GM18517 (cell line): ENCODE measurements at regions not wholly inside any gene's neighbourhood (a gene's known extent, or its start where the extent isn't known, plus 50 kb on each side); places are given as distances from the start of the nearest gene placed in this dataset.

Experiments
- ATAC-seq: cut with Tn5 transposase; IDR thresholded peaks from one replicate; pipeline ENCODE4 v1.9.1; 2021; ENCODE audit warnings: mild to moderate bottlenecking, moderate library complexity; ENCODE audit not compliant: unreplicated experiment

DNA sequence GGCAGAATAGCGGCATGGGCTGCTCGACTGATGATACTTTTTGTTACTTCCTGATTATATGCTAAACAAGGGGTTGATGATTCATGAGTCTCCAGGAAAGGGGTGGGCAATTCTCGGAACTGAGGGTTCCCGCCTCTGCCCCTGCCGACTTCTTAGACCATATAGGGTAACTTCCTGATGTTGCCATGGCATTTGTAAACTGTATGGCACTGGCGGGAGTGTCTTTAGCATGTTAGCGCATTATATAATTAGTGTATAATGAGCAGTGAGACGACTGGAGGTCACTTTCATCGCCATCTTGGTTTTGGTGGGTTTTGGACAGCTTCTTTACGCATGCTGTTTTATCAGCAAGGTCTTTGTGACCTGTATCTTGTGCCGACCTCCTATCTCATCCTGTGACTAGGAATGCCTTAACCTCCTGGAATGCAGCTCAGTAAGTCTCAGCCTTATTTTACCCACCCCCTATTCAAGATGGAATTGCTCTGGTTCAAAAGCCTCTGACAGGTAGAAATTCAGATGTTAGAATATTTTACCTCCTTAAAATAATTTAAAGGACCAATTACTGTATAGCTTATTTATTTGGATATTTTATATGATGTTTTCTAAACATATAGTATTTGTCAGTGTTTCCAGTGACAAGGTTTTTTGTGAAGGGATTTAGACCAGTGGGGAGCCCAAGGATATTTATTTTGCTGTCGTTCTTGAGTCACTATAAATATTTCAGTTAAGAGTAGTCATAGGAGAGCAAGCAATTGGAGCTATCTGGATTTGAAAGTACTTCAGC lies 90.1 kb upstream of the PIK3CG start:
- ATAC-seq, result no peak

DNA sequence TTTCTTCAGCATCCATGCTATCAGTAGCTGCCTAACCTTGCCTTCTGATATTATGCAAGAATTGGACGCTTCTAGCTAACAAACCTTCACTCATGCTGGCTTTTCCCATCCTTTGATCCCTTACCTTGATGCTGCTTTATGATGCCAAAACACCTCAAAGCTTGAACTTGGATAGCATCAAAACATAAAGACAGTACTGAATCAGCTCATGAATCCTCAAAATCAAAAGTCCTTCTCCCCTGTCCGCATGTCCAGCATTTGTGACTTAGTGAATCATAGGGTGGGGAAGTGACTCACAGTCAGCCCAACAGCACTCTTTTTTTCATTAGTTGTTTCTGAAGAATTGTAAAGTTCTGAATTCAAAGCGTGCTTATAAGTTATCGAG lies 89.5 kb upstream of the PIK3CG start:
- ATAC-seq, result no peak

DNA sequence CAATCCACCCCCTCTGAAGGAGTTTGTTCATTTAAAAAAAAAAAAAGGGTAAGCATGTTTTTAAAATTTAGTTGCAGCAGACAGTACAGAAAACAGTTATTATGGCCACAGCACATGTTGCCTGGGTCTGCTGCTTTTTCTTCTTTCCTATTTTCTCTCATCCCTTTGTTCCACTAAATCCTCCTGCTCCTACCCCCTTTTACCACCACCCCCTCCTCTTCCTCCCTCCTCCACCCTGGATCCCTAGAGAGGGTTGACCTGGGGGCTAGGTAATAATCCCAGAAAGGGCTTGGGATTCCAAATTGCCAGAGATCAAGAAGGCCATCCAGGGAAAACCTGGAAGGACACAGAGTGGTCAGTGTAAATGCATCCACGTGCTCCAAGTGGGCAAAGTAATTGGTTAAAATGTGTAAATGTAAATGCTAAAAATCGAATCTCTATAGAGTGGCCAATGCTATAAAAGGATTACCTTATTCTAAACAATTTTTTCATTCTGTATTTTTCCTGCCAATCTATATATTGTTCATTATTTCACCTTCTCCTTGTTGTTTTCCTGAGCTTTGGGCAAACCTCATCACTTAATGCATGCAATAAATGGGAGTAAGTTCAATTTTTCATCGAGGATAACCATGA lies 89.0 kb upstream of the PIK3CG start:
- no peak for ATAC-seq

DNA sequence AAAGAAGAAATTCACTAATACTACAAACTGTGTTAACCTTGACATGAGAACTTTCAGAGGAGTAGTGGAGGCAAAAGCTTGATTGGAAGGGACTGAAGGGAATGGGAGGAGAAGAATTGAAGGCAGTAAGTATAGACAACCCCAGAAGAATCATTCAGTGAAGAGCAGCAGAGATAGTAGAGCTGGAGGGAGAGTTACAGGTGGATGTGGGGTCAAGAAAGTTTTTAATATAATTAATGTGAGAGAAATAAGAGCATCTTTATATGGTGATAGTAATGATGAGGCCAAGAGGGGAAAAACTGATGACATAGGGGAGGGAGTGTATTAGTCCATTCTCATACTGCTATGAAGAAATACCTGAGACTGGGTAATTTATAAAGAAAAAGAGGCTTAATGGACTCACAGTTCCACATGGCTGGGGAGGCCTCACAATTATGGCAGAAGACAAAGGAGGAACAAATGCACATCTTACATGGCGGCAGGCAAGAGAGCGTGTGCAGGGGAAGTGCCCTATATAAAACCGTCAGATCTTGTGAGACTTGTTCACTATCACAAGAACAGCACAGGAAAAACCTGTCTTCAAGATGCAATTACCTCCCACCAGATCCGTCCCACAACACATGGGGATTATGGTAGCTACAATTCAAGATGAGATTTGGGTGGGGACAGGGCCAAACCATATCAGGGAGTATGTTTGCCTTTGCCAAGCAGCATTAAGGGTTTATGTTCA lies 88.3 kb upstream of the PIK3CG start:
- no peak for ATAC-seq

DNA sequence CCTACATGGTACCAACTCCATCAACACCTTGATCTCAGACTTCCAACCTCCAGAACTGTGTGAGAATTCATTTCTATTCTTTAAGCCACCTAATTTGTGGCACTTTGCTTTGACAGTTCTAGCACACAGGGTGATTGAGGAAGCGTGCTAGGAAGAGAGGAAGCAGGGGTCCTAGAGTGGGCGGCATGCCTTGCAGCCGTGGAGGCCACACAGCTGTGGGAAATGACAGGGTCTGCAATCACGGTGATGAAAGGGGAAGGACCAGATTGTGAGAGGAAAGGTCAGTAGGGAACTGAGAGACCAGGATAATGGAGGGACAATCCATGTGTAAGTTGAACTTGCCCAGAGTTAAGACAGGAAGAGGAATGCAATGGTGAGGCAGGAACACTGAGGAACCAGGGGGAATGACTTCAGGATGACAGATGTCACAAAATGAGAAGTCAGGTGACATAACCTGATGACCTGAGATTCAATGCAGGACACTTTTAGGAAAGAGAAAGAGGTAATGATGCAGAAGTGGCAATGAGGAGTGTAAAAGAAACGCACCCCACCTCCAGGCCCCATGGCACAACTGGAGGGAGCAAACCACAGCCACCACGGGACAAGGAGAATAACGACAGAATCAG lies 87.3 kb upstream of the PIK3CG start:
- ATAC-seq, result no peak

DNA sequence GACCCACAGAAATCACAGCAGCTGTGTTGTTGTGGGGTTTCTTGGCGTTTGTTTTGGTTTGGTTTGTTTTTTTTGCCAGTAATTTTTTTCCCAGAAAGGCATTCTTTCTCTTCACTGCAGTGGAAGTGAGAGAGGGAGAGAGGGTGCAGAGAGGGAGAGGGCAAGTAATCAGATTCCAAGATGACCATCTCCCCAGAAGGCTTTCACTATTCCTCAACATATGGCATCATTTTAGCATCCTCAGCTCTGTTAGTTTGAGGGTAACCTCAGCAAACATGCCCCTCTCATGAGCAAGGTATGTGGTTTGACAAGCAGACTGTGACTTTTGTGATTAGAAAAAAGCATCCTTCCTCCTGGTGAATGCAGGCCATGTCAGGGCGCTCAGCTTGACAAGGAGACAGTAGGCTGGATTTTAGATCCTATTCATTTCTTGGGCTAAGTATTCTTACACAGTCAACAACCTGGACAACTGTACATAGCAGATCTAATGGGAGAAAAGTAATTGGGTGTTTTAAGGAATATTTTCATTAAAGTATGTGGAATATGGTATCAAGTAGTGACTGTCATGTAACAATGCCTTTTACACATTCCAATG lies 86.3 kb upstream of the PIK3CG start:
- ATAC-seq, result no peak

DNA sequence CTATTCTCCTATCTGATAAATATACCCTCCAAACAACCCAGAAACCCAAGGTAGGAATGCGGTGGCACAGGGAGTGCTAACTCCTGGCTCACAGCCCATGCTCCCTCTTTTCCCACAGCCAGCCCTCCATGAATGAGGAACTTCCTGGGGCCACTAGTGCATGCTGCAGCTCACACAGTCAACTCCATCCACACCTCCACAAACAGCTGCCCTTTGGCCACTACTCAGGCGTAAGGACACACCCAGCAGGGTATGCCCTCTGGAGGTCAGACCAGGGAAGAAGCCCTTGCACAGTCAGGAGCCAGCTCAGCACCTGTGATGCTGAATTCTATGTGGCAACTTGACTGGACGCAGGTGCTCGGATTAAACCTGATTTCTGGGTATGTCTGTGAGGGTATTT lies 85.2 kb upstream of the PIK3CG start:
- no peak for ATAC-seq

DNA sequence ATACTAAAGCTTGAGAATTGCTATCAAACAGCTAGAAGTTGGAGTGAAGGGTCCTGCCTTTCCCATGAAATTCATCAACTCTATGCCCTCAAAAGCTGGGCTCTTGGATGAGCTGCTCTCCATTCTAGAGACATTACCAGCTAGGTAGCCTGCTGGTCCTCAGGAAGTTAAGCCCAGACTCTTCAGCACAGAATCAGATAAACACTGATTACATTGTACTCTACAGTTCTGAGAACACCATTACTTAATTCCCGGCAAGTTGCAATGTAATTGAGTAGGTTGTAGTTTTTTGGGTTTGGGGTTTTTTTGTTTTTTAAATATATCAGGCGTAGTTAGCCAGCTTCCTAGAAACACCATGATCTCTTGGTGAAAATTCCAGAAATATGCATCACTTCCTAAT lies 84.1 kb upstream of the PIK3CG start:
- no peak for ATAC-seq

DNA sequence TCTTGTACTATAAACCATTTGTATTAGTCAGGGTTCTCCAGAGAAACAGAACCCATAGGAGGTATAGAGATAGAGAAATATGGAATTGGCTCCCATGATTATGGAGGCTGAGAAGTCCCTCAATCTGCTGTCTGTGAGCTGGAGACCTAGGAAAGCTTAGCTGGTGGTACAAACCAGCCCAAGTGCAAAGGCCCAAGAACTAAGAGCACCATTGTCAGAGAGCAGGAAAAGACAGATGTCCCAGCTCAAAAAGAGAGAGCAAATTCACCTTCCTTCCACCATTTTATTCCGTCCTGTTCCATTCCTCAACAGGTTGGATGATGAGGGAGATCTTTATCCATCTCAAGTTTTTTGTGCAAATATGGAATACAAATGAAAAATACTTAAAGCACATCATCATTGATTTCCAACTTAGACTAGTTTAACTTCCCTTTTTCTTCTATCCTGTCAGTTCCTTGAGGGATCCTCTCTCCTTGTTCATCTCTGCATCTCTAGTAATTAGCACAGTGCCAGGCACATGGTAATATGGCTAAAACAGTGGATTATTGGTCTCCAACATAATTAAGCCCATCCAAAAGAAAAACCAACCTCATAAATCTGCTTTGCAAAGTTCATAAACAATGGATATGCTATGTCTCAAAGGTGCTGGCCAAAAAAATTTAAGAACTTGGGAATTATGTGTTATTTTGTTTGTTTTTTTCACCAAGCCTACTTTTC lies 83.1 kb upstream of the PIK3CG start:
- ATAC-seq, result no peak

DNA sequence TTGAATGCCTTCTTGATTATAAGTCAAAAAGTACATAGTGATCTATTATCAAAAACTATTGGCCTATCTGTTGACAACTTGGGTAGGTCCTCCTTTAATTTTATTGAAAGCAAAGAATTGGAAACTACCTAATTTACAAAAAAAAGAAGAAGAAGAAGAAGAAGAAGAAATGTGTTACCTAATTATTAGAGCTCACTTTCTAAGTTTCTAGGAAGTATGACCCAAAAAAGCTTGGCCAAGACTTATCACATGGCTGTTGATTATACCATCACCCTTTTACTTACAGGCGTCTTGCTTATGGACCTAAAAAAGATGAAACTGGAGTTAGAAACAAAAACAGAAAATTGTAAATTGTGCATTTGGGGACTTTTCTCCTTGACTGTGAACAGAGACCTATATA lies 81.8 kb upstream of the PIK3CG start:
- ATAC-seq, result no peak

DNA sequence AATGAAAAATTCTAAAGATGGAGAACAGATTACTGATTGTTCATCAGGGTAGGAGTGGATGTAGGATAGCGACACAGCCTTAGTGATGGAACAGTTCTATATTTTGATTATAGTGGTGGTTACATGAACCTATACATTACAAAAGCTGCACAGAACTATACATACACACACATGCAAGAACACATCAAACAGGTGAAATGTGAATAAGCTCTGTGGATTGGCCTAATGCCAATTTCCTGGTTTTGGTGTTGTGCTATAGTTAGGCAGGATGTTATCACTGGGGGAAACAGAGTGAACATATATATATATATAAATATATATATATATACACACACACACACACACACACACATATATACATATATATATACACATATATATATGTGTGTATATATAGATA lies 76.4 kb upstream of the PIK3CG start:
- no peak for ATAC-seq

DNA sequence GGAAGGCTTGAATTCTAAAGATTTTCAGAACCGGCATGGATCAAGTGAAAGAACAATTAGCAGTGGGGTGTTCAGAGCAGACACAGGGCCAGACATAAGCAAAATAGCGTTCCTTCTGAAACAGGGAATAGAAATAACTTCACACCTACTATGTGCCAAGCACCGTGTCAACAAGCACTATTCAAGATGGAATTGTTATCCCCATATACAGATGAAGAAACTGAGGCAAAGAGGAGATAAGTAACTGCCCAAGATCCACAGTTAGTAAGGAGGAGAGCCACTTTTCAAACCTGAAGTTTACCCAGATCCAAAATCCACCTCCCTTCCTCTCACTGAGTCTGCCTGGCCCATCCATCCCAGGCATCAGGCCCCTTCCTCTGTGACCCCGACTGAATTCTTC lies 73.6 kb upstream of the PIK3CG start:
- no peak for ATAC-seq

DNA sequence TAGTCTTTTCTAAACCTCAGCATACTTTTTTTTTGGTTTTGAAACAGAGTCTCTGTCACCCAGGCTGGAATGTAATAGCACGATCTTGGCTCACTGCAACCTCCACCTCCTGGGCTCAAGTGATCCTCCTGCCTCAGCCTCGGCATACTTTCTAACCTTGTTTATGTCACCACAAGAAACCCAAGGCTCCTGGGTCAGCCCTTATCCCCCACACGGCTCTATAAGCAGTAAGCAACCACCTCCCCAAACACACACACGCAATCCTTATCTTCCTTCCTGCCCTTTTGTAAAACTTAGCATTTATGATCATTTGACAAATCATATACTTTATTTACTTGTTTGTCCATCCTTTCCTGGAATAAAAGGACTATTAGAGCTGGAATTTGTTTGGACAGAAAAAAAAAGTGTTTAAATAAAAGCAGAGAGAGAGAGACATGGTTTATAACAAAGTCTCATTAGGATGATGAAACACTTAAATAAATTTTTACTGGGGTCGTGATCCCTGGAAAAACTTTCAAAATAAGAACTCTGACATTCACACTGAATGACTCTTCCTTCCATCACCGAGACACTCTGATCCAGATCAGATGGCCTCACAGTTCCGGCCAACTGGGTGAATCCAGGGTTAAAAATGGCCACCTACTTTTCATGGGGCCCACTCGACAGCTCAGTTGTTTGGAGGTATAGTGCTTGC lies 72.7 kb upstream of the PIK3CG start:
- ATAC-seq, result no peak

DNA sequence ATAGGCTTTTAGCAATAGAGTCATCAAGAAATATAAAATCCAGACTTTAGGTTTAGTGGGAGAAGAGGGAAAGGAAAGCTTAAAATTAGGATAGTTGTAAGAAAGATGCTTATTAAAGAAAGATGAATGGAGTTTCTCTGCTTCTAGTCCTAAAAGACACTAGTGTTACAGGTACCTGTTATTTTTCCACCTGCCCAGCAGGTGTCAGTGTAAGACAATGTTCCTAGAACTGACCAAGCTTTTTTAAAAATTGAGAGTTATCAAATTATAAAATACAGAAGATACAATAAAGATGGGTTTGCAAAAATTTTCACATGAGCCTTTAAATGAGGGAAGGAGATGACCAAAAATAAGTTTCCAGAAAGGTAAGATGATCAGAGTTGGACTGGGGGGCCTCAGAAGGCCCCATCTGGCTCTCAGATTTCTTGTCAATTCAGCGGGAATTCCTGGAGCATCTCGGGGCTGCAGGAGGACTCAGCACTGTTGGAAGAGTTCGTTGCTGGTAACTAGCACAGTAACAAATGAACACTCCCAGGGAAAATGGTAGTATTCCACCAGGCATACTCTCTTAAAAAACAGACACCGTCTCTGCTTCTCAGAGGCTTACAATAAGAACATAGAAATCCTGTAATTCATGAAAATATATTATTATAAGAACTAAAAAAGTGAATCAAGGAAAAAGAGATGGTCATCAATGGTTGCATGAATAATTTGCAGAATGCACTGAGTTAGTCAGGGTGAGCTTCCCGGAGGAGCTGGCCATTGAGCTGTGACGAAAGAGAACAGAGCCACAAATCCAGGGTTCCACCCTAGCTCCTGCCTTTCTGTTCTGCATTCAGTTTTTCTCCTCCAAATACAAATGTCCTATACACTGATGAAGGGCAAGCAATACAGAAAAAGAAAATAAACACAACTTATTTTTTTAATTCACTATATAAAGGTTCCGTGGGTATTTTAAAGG lies 71.8 kb upstream of the PIK3CG start:
- ATAC-seq, result no peak

DNA sequence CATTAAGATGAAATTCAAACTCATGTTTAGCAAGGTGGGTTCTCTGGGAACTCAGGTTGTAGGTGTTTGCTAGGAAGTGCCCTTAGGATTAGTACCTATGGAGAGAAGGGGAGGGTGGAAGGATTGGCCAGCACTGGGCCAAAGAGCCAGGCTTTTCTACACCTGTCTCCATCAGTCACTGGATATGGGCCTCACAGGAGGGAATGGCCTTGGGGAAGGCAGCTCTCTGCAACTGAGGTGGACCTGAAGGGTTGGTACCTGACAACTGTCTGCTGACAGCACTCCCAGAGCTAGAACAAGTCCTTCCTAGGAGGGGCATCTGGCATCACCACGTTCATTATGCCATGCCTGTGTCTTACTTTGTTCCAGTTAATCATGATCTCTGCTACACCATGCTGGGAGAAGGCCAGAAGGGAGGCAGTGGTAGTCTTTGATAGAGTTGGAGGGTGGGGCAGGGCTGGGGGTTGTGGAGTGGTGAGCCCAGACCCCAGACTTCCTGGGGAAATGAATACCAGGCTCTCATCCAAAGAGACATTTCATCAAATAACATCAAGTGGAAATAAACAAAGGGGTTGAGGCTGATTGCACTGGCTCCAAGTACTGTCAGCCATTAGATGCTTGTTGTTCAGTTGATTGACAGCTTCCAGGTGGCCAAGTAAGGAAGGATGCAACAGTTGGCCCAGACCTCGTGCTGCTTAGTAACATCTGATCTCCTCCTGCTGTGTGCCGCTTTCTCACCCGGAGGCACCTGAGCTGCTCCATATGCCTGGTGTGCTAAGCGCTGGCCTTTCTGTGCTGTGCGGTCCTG lies 70.6 kb upstream of the PIK3CG start:
- ATAC-seq, result no peak

DNA sequence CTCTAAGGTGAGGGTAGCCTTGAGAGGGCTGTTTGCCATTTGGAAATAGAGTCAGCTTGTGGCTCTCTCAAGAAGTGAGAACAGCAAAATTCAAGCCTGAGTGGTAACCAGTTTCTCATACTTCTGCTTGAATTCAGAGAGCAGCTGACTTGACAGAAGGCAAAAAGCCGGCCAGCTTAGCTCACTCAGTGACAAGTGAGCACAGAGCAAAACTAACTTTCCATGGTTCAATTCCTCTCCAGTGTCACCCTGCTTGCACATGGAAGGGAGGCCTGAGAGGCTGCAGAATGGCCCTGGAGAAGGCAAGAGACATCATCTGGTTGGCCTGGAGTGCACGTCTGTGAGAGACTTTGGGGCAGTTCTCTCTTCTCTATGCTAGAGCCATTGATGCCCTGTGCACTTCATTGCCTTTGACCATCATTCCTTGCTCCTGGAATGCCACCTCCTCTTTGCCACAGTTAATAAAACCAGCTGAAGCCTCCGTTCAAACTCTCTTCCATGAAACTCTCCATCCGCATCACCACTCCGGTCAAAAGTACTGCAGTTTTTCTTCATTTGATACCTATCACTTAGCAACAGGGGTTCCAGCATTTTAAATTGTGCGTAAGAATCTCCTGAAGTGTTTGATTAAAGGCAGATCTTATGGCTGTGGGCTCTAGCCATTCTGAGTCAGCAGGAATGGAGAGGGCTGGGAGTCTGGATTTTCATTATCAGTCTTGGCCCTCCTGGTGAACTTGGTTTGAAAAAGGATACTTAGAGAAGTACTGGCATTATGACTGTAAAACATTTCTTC lies 69.8 kb upstream of the PIK3CG start:
- ATAC-seq, result no peak

DNA sequence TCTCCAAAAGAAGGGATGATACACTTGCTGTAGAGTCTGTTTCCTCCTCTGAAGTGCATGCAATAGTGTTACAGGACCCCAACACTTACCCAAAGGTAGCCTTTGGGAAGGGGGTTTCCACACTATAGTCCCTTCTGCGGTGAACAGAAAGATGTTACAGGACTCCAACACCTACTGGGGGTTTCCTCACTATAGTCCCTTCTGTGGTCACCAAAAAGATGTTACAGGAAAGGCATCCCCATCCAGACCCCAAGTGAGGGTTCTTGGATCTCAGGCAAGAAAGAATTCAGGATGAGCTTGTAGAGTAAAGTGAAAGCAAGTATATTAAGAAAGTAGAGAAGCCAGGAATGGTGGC lies 69.2 kb upstream of the PIK3CG start:
- ATAC-seq, result no peak
